IPS DF 19.7 (cell line): ENCODE measurements at regions not wholly inside any gene's neighbourhood (a gene's known extent, or its start where the extent isn't known, plus 50 kb on each side); places are given as distances from the start of the nearest gene placed in this dataset.
A peak's percentile ranks its signal among the peaks of the same experiment; 100 is the strongest.

Source experiments
- DNase-seq: peaks from one replicate; pipeline ENCODE4 v3.0.0-alpha.2; 2013; ENCODE audit warnings: low read depth, low spot score

- no peak for DNase-seq
Measured at GRCh38 chr9:126125577-126125976, 201.1 kb upstream of the MVB12B start.

GRCh38 chr9:126125992-126126409 lies 200.6 kb upstream of the MVB12B start:
- DNase-seq = no peak

GRCh38 chr9:126126807-126127206 lies 199.8 kb upstream of the MVB12B start:
- DNase-seq = no peak

GRCh38 chr9:126127591-126127990 lies 199.0 kb upstream of the MVB12B start:
- no peak for DNase-seq

- no peak for DNase-seq
Measured at GRCh38 chr9:126128494-126129142, 198.0 kb upstream of the MVB12B start.

DNA sequence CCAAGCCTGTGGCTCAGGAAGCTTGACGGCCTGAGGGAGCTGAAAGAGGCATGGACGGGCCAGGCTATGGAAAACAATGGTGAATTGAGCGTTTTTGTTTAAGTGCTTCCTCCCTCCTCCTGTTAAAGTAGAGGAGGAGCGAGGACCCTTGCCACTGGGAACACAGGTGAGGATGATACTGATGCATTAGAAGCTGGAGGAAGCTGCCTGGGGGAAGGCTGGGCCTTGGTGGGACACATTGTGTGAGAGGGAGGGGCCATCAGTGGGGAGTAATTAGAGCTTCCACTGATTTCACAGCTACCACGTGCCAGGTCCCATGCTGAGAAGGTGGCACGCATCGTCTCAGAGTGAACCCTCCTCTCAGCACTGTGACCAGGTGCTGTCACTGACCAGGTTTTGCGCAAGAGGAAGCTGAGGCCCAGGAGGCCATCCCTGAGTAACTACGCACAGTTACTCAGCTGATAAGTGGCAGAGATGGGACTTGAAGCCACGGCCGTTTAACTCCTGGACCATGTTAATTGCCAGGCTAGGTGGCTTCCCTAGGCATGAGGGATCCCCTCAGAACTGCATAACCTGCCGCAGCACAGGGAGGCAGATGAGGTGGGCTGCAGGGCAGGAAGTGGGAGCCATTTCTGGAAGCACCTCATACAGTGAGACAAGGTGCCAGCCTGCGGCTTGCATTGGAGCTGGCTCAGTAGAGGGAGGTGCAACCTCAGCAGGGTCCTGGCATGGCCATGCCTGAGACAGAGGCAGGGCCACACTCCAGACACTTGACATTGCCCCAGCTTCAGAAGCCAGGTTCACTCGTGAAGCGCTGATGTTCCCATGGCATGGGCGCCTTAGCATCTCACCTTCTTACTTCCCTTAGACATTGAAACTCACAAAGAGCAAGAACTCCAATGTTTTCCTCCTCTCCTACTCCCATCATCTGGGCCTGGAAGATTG lies 195.3 kb upstream of the MVB12B start:
- DNase-seq = no peak

- DNase-seq = no peak
Measured at GRCh38 chr9:126132746-126133145, 193.9 kb upstream of the MVB12B start.

GRCh38 chr9:126144196-126144595 lies 182.4 kb upstream of the MVB12B start:
- DNase-seq = no peak

DNA sequence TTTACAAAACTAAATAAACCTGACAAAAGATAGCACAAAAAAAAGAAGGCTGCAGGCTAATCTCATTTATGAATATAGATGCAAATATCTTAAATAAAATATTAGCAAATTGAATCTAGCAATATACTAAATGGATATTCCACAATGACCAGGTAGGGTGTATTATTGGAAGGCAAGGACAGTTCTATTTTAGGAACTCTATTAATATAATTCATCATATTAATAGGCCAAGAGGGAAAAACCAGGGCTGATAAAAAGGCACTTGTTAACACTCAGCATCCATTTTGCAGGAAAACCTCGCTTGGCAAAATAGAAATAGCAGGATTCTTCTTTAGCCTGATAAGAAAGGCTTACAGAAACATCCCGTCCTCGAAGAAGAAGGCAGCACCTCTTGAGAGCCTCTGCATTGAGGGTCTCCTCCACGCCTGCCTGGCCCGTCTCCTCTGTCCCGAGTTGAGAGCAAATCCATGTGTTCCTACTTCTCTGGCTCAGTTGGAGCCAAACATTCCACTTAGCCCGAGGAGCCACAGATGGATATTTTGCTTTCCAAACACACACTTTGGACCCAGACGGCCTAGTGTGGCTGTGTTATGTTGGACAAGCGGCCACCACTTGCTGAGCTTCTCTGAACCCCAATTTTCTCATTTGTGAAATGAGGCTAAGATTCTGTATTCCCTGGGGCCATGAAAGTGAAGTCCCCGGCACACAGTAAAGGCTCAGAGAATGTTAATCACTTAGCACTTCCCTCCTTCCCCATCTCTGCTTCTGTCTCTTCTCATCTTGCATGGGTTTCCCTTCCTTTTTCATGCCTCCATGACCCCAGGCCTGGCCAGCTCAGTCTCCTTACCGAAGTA lies 181.8 kb upstream of the MVB12B start:
- DNase-seq = no peak

DNA sequence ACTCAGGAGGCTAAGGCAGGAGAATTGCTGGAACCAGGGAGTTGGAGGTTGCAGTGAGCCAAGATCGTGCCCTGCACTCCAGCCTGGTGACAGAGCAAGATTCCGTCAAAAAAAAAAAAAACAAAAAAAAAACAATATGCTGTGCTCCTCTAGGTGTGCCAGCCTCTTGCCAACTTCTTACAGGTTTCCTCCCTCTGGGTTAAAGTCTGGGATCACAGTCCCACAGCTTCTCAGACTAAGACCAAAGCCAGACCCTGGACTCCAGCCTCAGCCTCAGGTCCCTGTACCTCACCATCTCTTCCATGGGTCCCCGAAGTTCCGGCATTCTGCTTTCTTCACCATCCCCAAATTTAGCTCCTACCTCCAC lies 180.8 kb upstream of the MVB12B start:
- DNase-seq = no peak

GRCh38 chr9:126146254-126147145 lies 180.1 kb upstream of the MVB12B start:
- peak; percentile 73 for DNase-seq

DNA sequence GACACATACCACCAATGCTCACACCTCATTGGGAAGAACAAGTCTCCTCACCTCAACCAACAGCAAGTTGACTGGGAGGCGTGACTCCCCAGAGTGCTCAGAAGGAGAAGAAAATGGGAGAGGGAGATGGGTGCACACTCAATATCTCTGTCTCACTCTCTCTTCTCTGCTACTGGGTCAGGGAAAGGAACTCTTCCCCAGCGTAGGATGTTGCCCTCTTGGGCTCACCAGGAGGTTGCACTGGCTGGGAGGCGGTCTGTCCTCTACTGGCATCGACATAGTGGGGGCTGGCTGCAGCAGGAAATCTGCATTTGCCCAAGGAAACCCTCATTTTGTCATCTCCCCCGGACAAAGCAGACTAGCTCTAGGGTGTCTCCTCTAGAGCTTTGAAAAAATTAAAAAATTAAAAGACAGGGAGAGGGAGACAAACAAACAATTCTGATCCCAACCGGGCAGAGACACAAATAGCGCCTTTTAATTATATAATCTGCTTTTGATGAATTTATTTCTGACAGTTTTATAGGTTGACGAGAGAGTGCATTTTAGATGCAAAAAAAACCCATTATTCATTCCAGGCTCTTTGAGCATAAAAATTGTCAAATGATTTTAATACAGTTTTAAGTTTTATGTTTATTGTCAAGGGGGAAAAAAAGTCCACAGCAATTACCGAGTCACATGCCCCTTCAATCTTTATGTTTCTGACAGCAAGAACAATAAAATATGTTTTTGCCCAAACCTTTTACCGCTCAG lies 179.3 kb upstream of the MVB12B start:
- no peak for DNase-seq

GRCh38 chr9:126147936-126148870 lies 178.4 kb upstream of the MVB12B start:
- DNase-seq = no peak

DNA sequence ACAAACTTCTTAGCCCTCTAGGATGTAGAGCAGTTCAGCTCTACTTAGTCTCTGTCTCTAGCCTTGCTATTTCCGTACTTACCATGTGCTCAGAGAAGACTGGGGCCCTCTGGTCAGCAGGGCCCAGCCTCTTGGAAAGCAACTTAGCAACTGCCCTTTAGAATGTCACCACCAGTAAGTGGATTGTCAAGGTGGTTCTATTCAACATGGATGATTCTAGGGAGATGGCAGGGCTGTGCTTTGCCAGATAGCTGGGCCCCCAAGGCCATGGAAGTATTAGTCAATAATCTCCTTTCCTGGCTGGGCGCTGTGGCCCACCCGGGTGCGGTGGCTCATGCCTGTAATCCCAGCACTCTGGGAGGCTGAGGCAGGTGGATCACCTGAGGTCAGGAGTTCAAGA lies 177.6 kb upstream of the MVB12B start:
- DNase-seq = no peak

GRCh38 chr9:126149661-126150060 lies 177.0 kb upstream of the MVB12B start:
- DNase-seq = no peak

- DNase-seq = no peak
Measured at GRCh38 chr9:126150411-126151030, 176.1 kb upstream of the MVB12B start.

- no peak for DNase-seq
Measured at GRCh38 chr9:126151031-126151685, 175.5 kb upstream of the MVB12B start.

DNA sequence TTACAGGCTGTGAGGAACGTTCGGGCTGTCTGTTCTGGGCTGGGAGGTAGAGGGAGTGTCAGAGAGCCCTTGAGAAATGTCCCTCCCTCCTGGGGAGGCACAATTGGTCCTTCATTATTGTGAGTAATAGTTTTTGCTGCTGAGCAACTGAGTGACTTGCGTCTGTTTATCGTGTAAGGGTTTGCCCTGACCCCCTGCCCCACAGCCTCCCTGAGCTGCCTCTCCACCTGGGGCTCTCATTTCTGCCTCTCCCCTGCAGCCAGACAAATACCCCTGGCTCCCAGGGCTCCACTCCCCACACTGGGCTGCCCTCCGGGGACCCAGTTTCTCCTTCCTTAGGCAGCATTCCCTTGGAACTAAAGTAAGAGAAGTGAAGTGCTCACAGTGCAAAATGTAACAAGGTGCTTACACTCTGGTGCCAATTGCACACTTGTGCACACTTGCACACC lies 174.9 kb upstream of the MVB12B start:
- no peak for DNase-seq
